Astrocyte (in vitro differentiated cells and primary cell): ENCODE measurements at regions not wholly inside any gene's neighbourhood (a gene's known extent, or its start where the extent isn't known, plus 50 kb on each side); places are given as distances from the start of the nearest gene placed in this dataset.

Source experiments
- DNase-seq: peaks from one replicate; pipeline ENCODE4 v3.0.0-alpha.2; 2010; ENCODE audit warnings: low read depth
- FAIRE-seq: peaks from 2 replicates; lab custom pipeline; 2011; peaks lifted over from hg19 to GRCh38; lab: Jason Lieb, UNC
- H2AFZ ChIP-seq: 2 replicates; pipeline ENCODE4 v1.6.0; 2012; ENCODE audit warnings: low read depth, low read length, inconsistent platforms
- H3K27ac ChIP-seq: 2 replicates; pipeline ENCODE4 v1.5.1; 2011; ENCODE audit warnings: low read depth, low read length, inconsistent platforms
- H3K27me3 ChIP-seq: 2 replicates; pipeline ENCODE4 v1.6.0; 2011; ENCODE audit warnings: low read length, inconsistent platforms; ENCODE audit not compliant: insufficient read depth
- H3K36me3 ChIP-seq: 2 replicates; pipeline ENCODE4 v1.5.1; 2011; ENCODE audit warnings: low read length, inconsistent platforms; ENCODE audit not compliant: insufficient read depth
- H3K4me1 ChIP-seq: 2 replicates; pipeline ENCODE4 v1.5.1; 2011; ENCODE audit warnings: low read length, inconsistent platforms; ENCODE audit not compliant: insufficient read depth
- H3K4me2 ChIP-seq: 2 replicates; pipeline ENCODE4 v1.6.0; 2012; ENCODE audit warnings: low read length, inconsistent platforms
- H3K4me3 ChIP-seq: 2 replicates; pipeline ENCODE4 v1.5.1; 2011; ENCODE audit warnings: low read depth, mild to moderate bottlenecking, low read length, inconsistent platforms; ENCODE audit not compliant: insufficient read depth
- H3K79me2 ChIP-seq: 2 replicates; pipeline ENCODE4 v1.6.0; 2012; ENCODE audit warnings: mild to moderate bottlenecking, low read length, inconsistent platforms; ENCODE audit not compliant: insufficient read depth
- H3K9ac ChIP-seq: 2 replicates; pipeline ENCODE4 v1.6.0; 2012; ENCODE audit warnings: mild to moderate bottlenecking, low read length, inconsistent platforms
- H3K9me3 ChIP-seq: 2 replicates; pipeline ENCODE4 v1.5.1; 2012; ENCODE audit warnings: low read depth, mild to moderate bottlenecking, low read length, inconsistent platforms; ENCODE audit not compliant: insufficient read depth
- H4K20me1 ChIP-seq: 2 replicates; pipeline ENCODE4 v1.6.0; 2012; ENCODE audit warnings: low read length, inconsistent platforms; ENCODE audit not compliant: insufficient read depth
- H3K27ac Mint-ChIP-seq: one replicate; pipeline ENCODE4 v1.8.0; 2021; ENCODE audit warnings: mild to moderate bottlenecking, mixed read lengths; ENCODE audit not compliant: unreplicated experiment
- H3K27me3 Mint-ChIP-seq: one replicate; pipeline ENCODE4 v1.8.0; 2021; ENCODE audit warnings: low read depth, mixed read lengths; ENCODE audit not compliant: unreplicated experiment
- H3K36me3 Mint-ChIP-seq: one replicate; pipeline ENCODE4 v1.8.0; 2021; ENCODE audit warnings: low read depth, mixed read lengths; ENCODE audit not compliant: unreplicated experiment
- H3K4me1 Mint-ChIP-seq: one replicate; pipeline ENCODE4 v1.8.0; 2021; ENCODE audit warnings: low read depth, mixed read lengths; ENCODE audit not compliant: unreplicated experiment
- H3K4me3 Mint-ChIP-seq: one replicate; pipeline ENCODE4 v1.8.0; 2021; ENCODE audit warnings: mild to moderate bottlenecking, moderate library complexity, mixed read lengths; ENCODE audit not compliant: unreplicated experiment
- H3K9me3 Mint-ChIP-seq: one replicate; pipeline ENCODE4 v1.8.0; 2021; ENCODE audit warnings: mild to moderate bottlenecking, mixed read lengths; ENCODE audit not compliant: unreplicated experiment
- CTCF ChIP-seq: IDR thresholded peaks from 2 replicates; pipeline ENCODE4 v1.5.1; 2011; ENCODE audit warnings: low read depth, mild to moderate bottlenecking, inconsistent platforms, low read length, moderate library complexity; ENCODE audit not compliant: insufficient read depth
- EZH2 ChIP-seq: IDR thresholded peaks from 2 replicates; pipeline ENCODE4 v1.6.1; 2012; ENCODE audit warnings: mild to moderate bottlenecking, low read length, inconsistent platforms; ENCODE audit not compliant: insufficient read depth

DNA sequence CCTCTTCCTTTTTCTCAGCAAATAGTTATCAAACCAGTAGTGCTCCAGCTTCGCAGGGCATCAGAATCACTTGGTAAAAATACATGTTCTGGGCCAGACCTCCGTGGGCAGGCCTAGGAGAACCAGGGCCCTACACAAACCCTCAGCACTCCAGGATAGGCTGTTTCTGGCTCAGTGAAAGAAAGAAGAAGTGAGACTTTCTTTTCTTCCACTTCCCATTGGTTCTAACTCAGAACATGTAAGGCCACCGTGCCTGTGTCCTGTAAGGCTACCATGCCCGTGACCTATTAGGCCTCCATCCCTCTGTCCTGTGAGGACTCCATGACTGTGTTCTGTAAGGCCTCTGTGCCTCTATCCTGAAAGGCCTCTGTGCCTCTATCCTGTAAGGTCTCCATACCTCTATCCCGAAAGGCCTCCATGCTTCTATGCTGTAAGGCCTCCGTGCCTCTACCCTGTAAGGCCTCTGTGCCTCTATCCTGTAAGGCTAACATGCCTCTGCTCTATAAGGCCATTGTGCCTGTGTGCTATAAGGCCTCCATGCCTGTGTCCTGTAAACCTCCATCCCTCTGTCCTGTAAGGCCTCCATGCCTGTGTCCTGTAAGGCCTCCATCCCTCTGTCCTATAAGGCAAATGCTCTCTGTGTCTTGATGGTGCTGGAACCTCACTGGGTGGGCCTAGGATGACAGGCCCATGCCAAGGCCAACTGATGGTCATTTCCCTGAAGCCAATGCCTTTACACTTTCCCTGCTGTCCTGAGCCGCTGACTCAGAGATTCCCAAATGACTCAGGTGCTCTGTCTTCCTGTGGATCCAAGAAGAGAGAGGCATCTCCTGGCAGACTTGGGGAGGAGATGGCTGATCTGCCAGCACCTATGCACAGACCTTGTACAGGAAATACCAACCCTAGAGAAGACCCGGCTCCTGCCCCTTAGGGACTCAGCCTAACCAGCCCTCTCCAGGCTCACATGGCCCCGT, 96.6 kb upstream of the CACUL1 start:
- no peak for FAIRE-seq
- Histone ChIP-seq H3K9me3 (no peaks in the 10 kb centered on the region), H3K4me1 (no peaks in the 10 kb centered on the region), H3K36me3 (no peaks in the 10 kb centered on the region), H3K27ac (no peak overlapping the region), H3K4me2 (no peak overlapping the region), H3K79me2 (no peaks in the 10 kb centered on the region), H3K27me3 (no peaks in the 10 kb centered on the region), H4K20me1 (no peaks in the 10 kb centered on the region), H2AFZ (no peak overlapping the region), H3K9ac (no peak overlapping the region), H3K4me3 (no peak overlapping the region)
- Mint-ChIP-seq H3K36me3 (no peaks in the 10 kb centered on the region), H3K27me3 (peaks cover 9% of the 10 kb centered on the region), H3K27ac (no peak overlapping the region), H3K9me3 (peaks cover 5% of the 10 kb centered on the region), H3K4me3 (no peak overlapping the region), H3K4me1 (no peaks in the 10 kb centered on the region)
- DNase-seq, result no peak
- TF ChIP-seq CTCF (no peak), EZH2 (no peak)

- FAIRE-seq, result no peak
- Mint-ChIP-seq H3K27me3 (peaks cover 11% of the 10 kb centered on the region), H3K27ac (no peak overlapping the region), H3K36me3 (no peaks in the 10 kb centered on the region), H3K4me3 (no peak overlapping the region), H3K4me1 (no peaks in the 10 kb centered on the region), H3K9me3 (peaks cover 17% of the 10 kb centered on the region)
- Histone ChIP-seq H3K27me3 (no peaks in the 10 kb centered on the region), H3K4me3 (no peak overlapping the region), H2AFZ (no peak overlapping the region), H3K36me3 (no peaks in the 10 kb centered on the region), H3K4me1 (no peaks in the 10 kb centered on the region), H3K27ac (no peak overlapping the region), H3K9ac (no peak overlapping the region), H3K79me2 (no peaks in the 10 kb centered on the region), H3K4me2 (no peak overlapping the region), H4K20me1 (no peaks in the 10 kb centered on the region), H3K9me3 (no peaks in the 10 kb centered on the region)
- no peak for TF ChIP-seq CTCF
- no peak for TF ChIP-seq EZH2
- no peak for DNase-seq
Measured at GRCh38 chr10:118853916-118854315, 99.1 kb upstream of the CACUL1 start.

DNA sequence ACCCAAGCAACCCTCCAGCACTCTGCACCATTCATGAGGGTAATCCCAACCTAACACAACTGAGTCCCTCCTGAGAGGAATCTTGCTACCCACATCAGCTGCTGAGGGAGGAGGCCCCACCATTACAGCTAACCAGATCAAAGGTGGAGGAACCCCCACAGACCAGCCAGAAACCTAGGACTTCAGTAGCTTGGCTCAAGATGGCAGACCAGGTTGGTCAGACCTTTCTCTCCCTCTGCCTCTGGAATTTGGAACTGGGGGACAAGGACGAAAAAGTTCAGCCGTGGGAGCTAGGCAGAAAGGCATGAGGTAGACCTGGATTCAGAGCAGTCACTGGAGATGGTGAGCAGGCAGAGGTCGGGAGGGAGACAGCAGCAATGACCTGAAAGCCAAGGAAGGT, 101.3 kb upstream of the CACUL1 start:
- peaks cover 11% of the 10 kb centered on the region for H3K27me3 Mint-ChIP-seq
- Histone ChIP-seq H3K79me2 (no peaks in the 10 kb centered on the region), H3K27ac (no peak overlapping the region), H3K4me2 (no peak overlapping the region), H3K4me3 (no peak overlapping the region), H3K4me1 (no peaks in the 10 kb centered on the region), H4K20me1 (no peaks in the 10 kb centered on the region), H3K36me3 (no peaks in the 10 kb centered on the region), H3K27me3 (no peaks in the 10 kb centered on the region), H3K9me3 (no peaks in the 10 kb centered on the region), H2AFZ (no peak overlapping the region), H3K9ac (no peak overlapping the region)
- H3K4me3 Mint-ChIP-seq, result no peak overlapping the region
- no peaks in the 10 kb centered on the region for H3K4me1 Mint-ChIP-seq
- no peak for FAIRE-seq
- no peaks in the 10 kb centered on the region for H3K36me3 Mint-ChIP-seq
- no peak overlapping the region for H3K27ac Mint-ChIP-seq
- peaks cover 21% of the 10 kb centered on the region for H3K9me3 Mint-ChIP-seq
- TF ChIP-seq CTCF (no peak), EZH2 (no peak)
- no peak for DNase-seq
